ENCODE measurements at regions not wholly inside any gene's neighbourhood (a gene's known extent, or its start where the extent isn't known, plus 50 kb on each side); places are given as distances from the start of the nearest gene placed in this dataset.

GRCh38 chr10:108496106-108496505, 1331.6 kb upstream of the SORCS1 start:
- TF ChIP-seq, protein P1, sequence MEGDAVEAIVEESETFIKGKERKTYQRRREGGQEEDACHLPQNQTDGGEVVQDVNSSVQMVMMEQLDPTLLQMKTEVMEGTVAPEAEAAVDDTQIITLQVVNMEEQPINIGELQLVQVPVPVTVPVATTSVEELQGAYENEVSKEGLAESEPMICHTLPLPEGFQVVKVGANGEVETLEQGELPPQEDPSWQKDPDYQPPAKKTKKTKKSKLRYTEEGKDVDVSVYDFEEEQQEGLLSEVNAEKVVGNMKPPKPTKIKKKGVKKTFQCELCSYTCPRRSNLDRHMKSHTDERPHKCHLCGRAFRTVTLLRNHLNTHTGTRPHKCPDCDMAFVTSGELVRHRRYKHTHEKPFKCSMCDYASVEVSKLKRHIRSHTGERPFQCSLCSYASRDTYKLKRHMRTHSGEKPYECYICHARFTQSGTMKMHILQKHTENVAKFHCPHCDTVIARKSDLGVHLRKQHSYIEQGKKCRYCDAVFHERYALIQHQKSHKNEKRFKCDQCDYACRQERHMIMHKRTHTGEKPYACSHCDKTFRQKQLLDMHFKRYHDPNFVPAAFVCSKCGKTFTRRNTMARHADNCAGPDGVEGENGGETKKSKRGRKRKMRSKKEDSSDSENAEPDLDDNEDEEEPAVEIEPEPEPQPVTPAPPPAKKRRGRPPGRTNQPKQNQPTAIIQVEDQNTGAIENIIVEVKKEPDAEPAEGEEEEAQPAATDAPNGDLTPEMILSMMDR (IDR thresholded peaks at IDR 0.05), result no peak
- TF ChIP-seq POLR2A (IDR thresholded peaks at IDR 0.05) (no peak), EP300 (IDR thresholded peaks at IDR 0.05) (no peak)

All from ovary (tissue), 3 donors.